NB4 (cell line): ENCODE measurements at regions not wholly inside any gene's neighbourhood (a gene's known extent, or its start where the extent isn't known, plus 50 kb on each side); places are given as distances from the start of the nearest gene placed in this dataset.

Source experiments
- DNase-seq: peaks from one replicate; pipeline ENCODE4 v3.0.0; 2010; ENCODE audit warnings: low read depth
- H3K4me3 ChIP-seq: one replicate; pipeline ENCODE4 v1.5.1; 2011; ENCODE audit warnings: mild to moderate bottlenecking, low read depth, low read length, moderate library complexity
- CTCF ChIP-seq: IDR thresholded peaks from one replicate; pipeline ENCODE4 v1.5.1; 2012; ENCODE audit warnings: low read depth, low read length
- MAX ChIP-seq: IDR thresholded peaks from 2 replicates; pipeline ENCODE4 v1.6.1; 2011; ENCODE audit warnings: low read depth, low read length
- MYC ChIP-seq: IDR thresholded peaks from 2 replicates; pipeline ENCODE4 v1.6.1; 2011; ENCODE audit warnings: low read depth, low read length
- POLR2A ChIP-seq: IDR thresholded peaks from 2 replicates; pipeline ENCODE4 v1.6.1; 2011; ENCODE audit warnings: mild to moderate bottlenecking; ENCODE audit not compliant: insufficient read length; ENCODE audit errors: extremely low read depth

DNA sequence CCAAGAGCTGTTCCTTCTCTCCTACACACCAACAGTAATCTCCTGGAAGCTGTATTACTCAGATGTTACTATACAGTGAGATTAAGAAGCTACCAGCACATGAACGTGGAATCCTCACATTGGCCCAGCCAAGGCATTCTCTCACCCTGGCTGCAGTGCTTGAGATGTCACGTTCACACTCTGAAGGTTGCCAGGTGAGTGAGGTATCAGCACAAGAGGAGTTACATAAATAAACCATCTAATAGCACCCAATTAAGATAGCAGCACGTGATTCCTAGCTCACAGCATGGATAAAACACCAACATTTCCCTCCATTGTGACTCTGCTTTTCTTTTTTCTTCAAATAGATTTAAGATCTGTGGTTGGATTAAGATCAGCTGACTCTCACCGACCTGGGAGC, 182.8 kb downstream of the PLPP3 start:
- H3K4me3 ChIP-seq: no peak overlapping the region
- no peak for DNase-seq
- no peak for TF ChIP-seq CTCF
- TF ChIP-seq MAX: no peak
- no peak for TF ChIP-seq POLR2A
- TF ChIP-seq MYC: no peak

- H3K4me3 ChIP-seq: no peak overlapping the region
- no peak for TF ChIP-seq MAX
- TF ChIP-seq CTCF: no peak
- TF ChIP-seq POLR2A: no peak
- TF ChIP-seq MYC: no peak
- DNase-seq: no peak
These were observed 183.6 kb downstream of the PLPP3 start for GRCh38 chr1:56395776-56396175.

DNA sequence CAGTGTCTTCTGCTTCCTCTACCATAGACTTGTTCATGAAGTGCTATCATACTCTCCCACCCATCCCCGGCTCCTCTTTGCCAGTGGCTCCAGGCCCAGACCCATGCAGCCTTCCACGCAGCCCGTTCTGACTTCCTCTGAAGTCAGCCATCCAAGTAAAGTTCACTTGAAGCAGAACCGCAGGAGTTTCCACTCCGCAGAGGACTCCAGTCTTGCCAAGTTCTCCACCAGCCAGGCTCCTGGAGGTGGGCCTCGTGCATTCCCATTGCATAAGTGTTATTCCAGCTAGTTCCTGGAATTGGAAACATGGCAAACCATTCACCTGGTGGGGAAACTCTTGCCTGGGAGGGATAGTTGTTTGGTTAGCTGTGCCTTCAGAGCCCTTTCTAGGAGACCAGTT, 185.1 kb downstream of the PLPP3 start:
- H3K4me3 ChIP-seq: no peak overlapping the region
- no peak for DNase-seq
- no peak for TF ChIP-seq MYC
- TF ChIP-seq MAX: no peak
- TF ChIP-seq POLR2A: no peak
- TF ChIP-seq CTCF: no peak

GRCh38 chr1:56390934-56391731, 188.2 kb downstream of the PLPP3 start:
- DNase-seq: no peak
- no peak overlapping the region for H3K4me3 ChIP-seq
- TF ChIP-seq CTCF (no peak), POLR2A (no peak), MAX (no peak), MYC (no peak)

- DNase-seq: no peak
- no peak for TF ChIP-seq MAX
- TF ChIP-seq MYC: no peak
- no peak for TF ChIP-seq CTCF
- TF ChIP-seq POLR2A: no peak
- H3K4me3 ChIP-seq: no peak overlapping the region
These were observed 189.0 kb downstream of the PLPP3 start for GRCh38 chr1:56390232-56390867.
